ENCODE measurements at regions not wholly inside any gene's neighbourhood (a gene's known extent, or its start where the extent isn't known, plus 50 kb on each side); places are given as distances from the start of the nearest gene placed in this dataset.

GRCh38 chr12:29945904-29946303 lies 162.2 kb upstream of the TMTC1 start:
- Mint-ChIP-seq H3K9me3 (ENCODE audit: insufficient read depth) (no peaks in the 10 kb centered on the region), H3K4me1 (no peaks in the 10 kb centered on the region), H3K27ac (no peak overlapping the region), H3K27me3 (no peaks in the 10 kb centered on the region), H3K4me3 (no peak overlapping the region)
- Histone ChIP-seq H3K9ac (ENCODE audit: low read length) (no peak overlapping the region), H4K20me1 (ENCODE audit: control insufficient read depth, insufficient read depth, low read length, poor library complexity, severe bottlenecking) (no peaks in the 10 kb centered on the region), H3K27me3 (replicated peaks in 1 of 4; ENCODE audit: control extremely low read depth in 1 of 4, control insufficient read depth in 3 of 4, insufficient read depth in 4 of 4, low read length in 3 of 4) (no peaks in the 10 kb centered on the region), H3K9me3 (ENCODE audit: control extremely low read depth in 1 of 3, control insufficient read depth in 2 of 3, insufficient read depth in 1 of 3, low read length in 2 of 3) (no peaks in the 10 kb centered on the region), H3K4me3 (ENCODE audit: control extremely low read depth in 1 of 5, extremely low read depth in 1 of 5, insufficient read depth in 1 of 5, low read depth in 2 of 5, low read length in 4 of 5) (no peak overlapping the region), H3K79me2 (ENCODE audit: control insufficient read depth, insufficient read depth, low read length) (no peaks in the 10 kb centered on the region), H2AFZ (ENCODE audit: insufficient read depth, low read depth, low read length, poor library complexity, severe bottlenecking) (no peak overlapping the region), H3K27ac (ENCODE audit: low read length in 2 of 2) (no peak overlapping the region), H3K36me3 (replicated peaks in 1 of 2; ENCODE audit: control extremely low read depth in 1 of 2, control insufficient read depth in 1 of 2, extremely low read depth in 1 of 2, insufficient read depth in 2 of 2, low read length in 1 of 2) (no peaks in the 10 kb centered on the region), H3K4me1 (ENCODE audit: control insufficient read depth in 2 of 2, insufficient read depth in 2 of 2, low read length in 2 of 2) (no peaks in the 10 kb centered on the region), H3K4me2 (replicated peaks; ENCODE audit: low read depth, low read length, poor library complexity, severe bottlenecking) (no peak overlapping the region)
- ChIA-PET CTCF (no interaction called here), POLR2A (no interaction called here)
- TF ChIP-seq EZH2 (IDR thresholded peaks at IDR 0.05; ENCODE audit: borderline replicate concordance, insufficient read depth, low read depth, low read length, poor library complexity, severe bottlenecking) (no peak), CTCF (IDR thresholded peaks at IDR 0.05) (no peak)
- DNase-seq: no peak
- intact Hi-C loops (cut with micrococcal nuclease): no loop called here
- WGBS (ENCODE audit: insufficient coverage): 66% methylated on average over 2 of the region's 5 CpGs
- ATAC-seq (ENCODE audit: low read depth): no peak

DNA sequence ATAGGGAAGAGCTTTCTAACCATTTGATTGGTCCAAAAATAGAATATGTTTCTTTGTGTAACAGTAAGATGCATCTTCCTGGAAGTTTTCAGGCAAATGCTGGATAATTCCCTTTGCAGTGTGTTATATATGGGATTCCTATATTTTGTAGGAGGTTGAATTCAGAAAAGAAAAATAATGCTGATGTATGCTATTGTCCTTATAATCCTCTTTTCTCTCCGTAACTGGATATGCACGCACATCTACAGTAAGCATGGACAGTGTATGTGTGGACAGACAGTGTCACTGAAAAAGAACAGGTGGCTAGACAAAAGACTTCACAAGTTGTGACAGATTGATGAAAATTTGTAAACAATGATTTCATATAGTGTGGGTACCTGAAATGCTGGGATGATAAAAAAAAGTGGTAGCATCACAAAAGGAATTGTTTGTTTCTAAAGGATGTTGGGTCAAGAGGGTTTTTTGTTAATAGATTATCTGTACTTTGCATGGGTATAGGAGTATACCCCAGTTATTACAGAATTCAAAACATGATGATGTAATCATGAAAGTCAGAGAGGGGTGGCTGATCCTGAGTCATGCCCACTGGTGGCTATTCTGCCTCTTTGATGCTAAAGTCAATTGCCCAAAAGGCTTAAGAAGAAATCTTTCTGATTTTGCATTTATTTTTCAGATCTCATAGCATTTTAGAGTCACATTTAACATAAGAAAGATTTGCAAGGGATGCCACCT lies 160.7 kb upstream of the TMTC1 start:
- no peaks in the 10 kb centered on the region for H4K20me1 ChIP-seq (ENCODE audit: control insufficient read depth, insufficient read depth, low read length, poor library complexity, severe bottlenecking)
- H3K27me3 Mint-ChIP-seq: no peaks in the 10 kb centered on the region
- H3K9ac ChIP-seq (ENCODE audit: low read length): no peak overlapping the region
- CTCF ChIA-PET: no interaction called here
- H3K36me3 ChIP-seq (replicated peaks in 1 of 2; ENCODE audit: control extremely low read depth in 1 of 2, control insufficient read depth in 1 of 2, extremely low read depth in 1 of 2, insufficient read depth in 2 of 2, low read length in 1 of 2): no peaks in the 10 kb centered on the region
- H3K4me1 ChIP-seq (ENCODE audit: control insufficient read depth in 2 of 2, insufficient read depth in 2 of 2, low read length in 2 of 2): no peaks in the 10 kb centered on the region
- H3K79me2 ChIP-seq (ENCODE audit: control insufficient read depth, insufficient read depth, low read length): no peaks in the 10 kb centered on the region
- WGBS (ENCODE audit: insufficient coverage): 100% methylated on average over 1 of the region's 2 CpGs
- H3K27ac ChIP-seq (ENCODE audit: low read length in 2 of 2): no peak overlapping the region
- no peak overlapping the region for H3K4me3 ChIP-seq (ENCODE audit: control extremely low read depth in 1 of 5, extremely low read depth in 1 of 5, insufficient read depth in 1 of 5, low read depth in 2 of 5, low read length in 4 of 5)
- POLR2A ChIA-PET: no interaction called here
- intact Hi-C loops (cut with micrococcal nuclease): no loop called here
- no peak overlapping the region for H3K4me3 Mint-ChIP-seq
- no peaks in the 10 kb centered on the region for H3K27me3 ChIP-seq (replicated peaks in 1 of 4; ENCODE audit: control extremely low read depth in 1 of 4, control insufficient read depth in 3 of 4, insufficient read depth in 4 of 4, low read length in 3 of 4)
- no peaks in the 10 kb centered on the region for H3K4me1 Mint-ChIP-seq
- no peak for DNase-seq
- TF ChIP-seq EZH2 (IDR thresholded peaks at IDR 0.05; ENCODE audit: borderline replicate concordance, insufficient read depth, low read depth, low read length, poor library complexity, severe bottlenecking): no peak
- no peak for TF ChIP-seq CTCF (IDR thresholded peaks at IDR 0.05)
- no peak for ATAC-seq (ENCODE audit: low read depth)
- no peak overlapping the region for H3K4me2 ChIP-seq (replicated peaks; ENCODE audit: low read depth, low read length, poor library complexity, severe bottlenecking)
- H3K27ac Mint-ChIP-seq: no peak overlapping the region
- H3K9me3 Mint-ChIP-seq (ENCODE audit: insufficient read depth): no peaks in the 10 kb centered on the region
- no peak overlapping the region for H2AFZ ChIP-seq (ENCODE audit: insufficient read depth, low read depth, low read length, poor library complexity, severe bottlenecking)
- H3K9me3 ChIP-seq (ENCODE audit: control extremely low read depth in 1 of 3, control insufficient read depth in 2 of 3, insufficient read depth in 1 of 3, low read length in 2 of 3): peaks cover 0 to 3% (median 0%) of the 10 kb centered on the region in 3 donors
